ENCODE measurements at regions not wholly inside any gene's neighbourhood (a gene's known extent, or its start where the extent isn't known, plus 50 kb on each side); places are given as distances from the start of the nearest gene placed in this dataset.

DNA sequence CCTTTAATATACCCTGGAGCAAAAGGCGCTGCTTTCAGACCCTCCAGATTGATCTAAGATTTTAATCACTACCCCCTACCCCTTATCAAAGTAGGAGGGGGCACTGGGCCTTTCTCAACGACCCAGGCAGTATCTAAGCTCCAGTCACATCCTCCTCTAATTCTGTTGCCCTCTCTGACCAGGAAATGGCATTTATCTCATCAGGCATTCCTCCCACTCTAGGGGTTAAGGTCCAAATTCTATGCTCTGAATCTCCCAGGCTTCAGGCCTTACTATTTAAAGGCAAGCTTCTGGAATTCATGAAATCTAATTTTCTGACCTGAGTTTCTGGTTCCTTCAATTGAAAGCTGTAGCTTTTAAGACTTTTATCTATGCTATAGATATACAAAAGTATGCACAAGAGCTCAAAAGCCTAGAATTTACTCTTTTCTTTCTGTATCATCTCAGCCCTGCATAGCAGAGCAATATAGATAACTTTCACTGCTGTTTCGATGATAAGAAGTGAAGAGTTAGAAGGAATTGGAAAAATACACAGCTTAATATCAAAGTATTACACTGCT, 622.9 kb downstream of the RPS29 start:
- Histone ChIP-seq H3K4me1 (ENCODE audit: control insufficient read depth, insufficient read depth, low read length) (peaks cover 15% of the 10 kb centered on the region), H3K9me3 (ENCODE audit: control insufficient read depth, insufficient read depth, low read depth, low read length) (no peaks in the 10 kb centered on the region), H3K27ac (ENCODE audit: extremely low read depth, low read depth, low read length) (no peak overlapping the region), H3K4me3 (ENCODE audit: low read depth, low read length) (no peak overlapping the region), H3K36me3 (ENCODE audit: control insufficient read depth in 2 of 2, insufficient read depth in 1 of 2, low read length in 2 of 2) (no peaks in the 10 kb centered on the region)
- POLR2A ChIA-PET: no interaction called here
- CTCF ChIA-PET: no interaction called here
- TF ChIP-seq, protein P1, sequence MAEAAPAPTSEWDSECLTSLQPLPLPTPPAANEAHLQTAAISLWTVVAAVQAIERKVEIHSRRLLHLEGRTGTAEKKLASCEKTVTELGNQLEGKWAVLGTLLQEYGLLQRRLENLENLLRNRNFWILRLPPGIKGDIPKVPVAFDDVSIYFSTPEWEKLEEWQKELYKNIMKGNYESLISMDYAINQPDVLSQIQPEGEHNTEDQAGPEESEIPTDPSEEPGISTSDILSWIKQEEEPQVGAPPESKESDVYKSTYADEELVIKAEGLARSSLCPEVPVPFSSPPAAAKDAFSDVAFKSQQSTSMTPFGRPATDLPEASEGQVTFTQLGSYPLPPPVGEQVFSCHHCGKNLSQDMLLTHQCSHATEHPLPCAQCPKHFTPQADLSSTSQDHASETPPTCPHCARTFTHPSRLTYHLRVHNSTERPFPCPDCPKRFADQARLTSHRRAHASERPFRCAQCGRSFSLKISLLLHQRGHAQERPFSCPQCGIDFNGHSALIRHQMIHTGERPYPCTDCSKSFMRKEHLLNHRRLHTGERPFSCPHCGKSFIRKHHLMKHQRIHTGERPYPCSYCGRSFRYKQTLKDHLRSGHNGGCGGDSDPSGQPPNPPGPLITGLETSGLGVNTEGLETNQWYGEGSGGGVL (tag by site-specific recombination; IDR thresholded peaks at IDR 0.05): no peak
- TF ChIP-seq ZSCAN23 (tag by site-specific recombination; IDR thresholded peaks at IDR 0.05) (no peak), ZBTB1 (tag by site-specific recombination; IDR thresholded peaks at IDR 0.05) (no peak), ZNF138 (tag by site-specific recombination; IDR thresholded peaks at IDR 0.05; ENCODE audit: borderline replicate concordance) (no peak), IKZF3 (tag by site-specific recombination; IDR thresholded peaks at IDR 0.05) (no peak), PRDM1 (tag by site-specific recombination; IDR thresholded peaks at IDR 0.05) (no peak), ZNF23 (tag by site-specific recombination; IDR thresholded peaks at IDR 0.05; ENCODE audit: borderline replicate concordance) (no peak), ZNF174 (tag by site-specific recombination; IDR thresholded peaks at IDR 0.05) (no peak), HOXD13 (CRISPR knock-in tag; IDR thresholded peaks at IDR 0.05; ENCODE audit: borderline replicate concordance) (no peak), ZNF416 (tag by site-specific recombination; IDR thresholded peaks at IDR 0.05) (no peak), ZNF350 (tag by site-specific recombination; IDR thresholded peaks at IDR 0.05) (no peak), ZNF843 (tag by site-specific recombination; IDR thresholded peaks at IDR 0.05) (no peak), ZFP37 (tag by site-specific recombination; IDR thresholded peaks at IDR 0.05) (no peak), ZSCAN30 (tag by site-specific recombination; IDR thresholded peaks at IDR 0.05) (no peak), ZNF677 (tag by site-specific recombination; IDR thresholded peaks at IDR 0.05) (no peak), ZNF274 (IDR thresholded peaks at IDR 0.05; ENCODE audit: low read length) (no peak), ZNF274 (tag by site-specific recombination; IDR thresholded peaks at IDR 0.05; ENCODE audit: borderline replicate concordance) (no peak), ZNF548 (tag by site-specific recombination; IDR thresholded peaks at IDR 0.05) (no peak), ZNF658 (tag by site-specific recombination; IDR thresholded peaks at IDR 0.05) (no peak), KLF9 (tag by site-specific recombination; IDR thresholded peaks at IDR 0.05; ENCODE audit: low read depth) (no peak)
- TF ChIP-seq, protein P2, sequence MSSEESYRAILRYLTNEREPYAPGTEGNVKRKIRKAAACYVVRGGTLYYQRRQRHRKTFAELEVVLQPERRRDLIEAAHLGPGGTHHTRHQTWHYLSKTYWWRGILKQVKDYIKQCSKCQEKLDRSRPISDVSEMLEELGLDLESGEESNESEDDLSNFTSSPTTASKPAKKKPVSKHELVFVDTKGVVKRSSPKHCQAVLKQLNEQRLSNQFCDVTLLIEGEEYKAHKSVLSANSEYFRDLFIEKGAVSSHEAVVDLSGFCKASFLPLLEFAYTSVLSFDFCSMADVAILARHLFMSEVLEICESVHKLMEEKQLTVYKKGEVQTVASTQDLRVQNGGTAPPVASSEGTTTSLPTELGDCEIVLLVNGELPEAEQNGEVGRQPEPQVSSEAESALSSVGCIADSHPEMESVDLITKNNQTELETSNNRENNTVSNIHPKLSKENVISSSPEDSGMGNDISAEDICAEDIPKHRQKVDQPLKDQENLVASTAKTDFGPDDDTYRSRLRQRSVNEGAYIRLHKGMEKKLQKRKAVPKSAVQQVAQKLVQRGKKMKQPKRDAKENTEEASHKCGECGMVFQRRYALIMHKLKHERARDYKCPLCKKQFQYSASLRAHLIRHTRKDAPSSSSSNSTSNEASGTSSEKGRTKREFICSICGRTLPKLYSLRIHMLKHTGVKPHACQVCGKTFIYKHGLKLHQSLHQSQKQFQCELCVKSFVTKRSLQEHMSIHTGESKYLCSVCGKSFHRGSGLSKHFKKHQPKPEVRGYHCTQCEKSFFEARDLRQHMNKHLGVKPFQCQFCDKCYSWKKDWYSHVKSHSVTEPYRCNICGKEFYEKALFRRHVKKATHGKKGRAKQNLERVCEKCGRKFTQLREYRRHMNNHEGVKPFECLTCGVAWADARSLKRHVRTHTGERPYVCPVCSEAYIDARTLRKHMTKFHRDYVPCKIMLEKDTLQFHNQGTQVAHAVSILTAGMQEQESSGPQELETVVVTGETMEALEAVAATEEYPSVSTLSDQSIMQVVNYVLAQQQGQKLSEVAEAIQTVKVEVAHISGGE (tag by site-specific recombination; conservative IDR thresholded peaks at IDR 0.05; ENCODE audit: low read depth): no peak

GRCh38 chr14:48957486-48957885, 628.7 kb downstream of the RPS29 start:
- Histone ChIP-seq H3K27ac (ENCODE audit: extremely low read depth, low read depth, low read length) (no peak overlapping the region), H3K4me1 (ENCODE audit: control insufficient read depth, insufficient read depth, low read length) (peaks cover 3% of the 10 kb centered on the region; the same call in 1 of the 2 replicates), H3K36me3 (ENCODE audit: control insufficient read depth in 2 of 2, insufficient read depth in 1 of 2, low read length in 2 of 2) (no peaks in the 10 kb centered on the region), H3K4me3 (ENCODE audit: low read depth, low read length) (no peak overlapping the region), H3K9me3 (ENCODE audit: control insufficient read depth, insufficient read depth, low read depth, low read length) (no peaks in the 10 kb centered on the region)
- ChIA-PET CTCF (no interaction called here), POLR2A (no interaction called here)
- no peak for TF ChIP-seq ELK4 (IDR thresholded peaks at IDR 0.05; ENCODE audit: borderline replicate concordance, low read depth, low read length)
- TF ChIP-seq ZNF341 (tag by site-specific recombination; IDR thresholded peaks at IDR 0.05; ENCODE audit: low read depth): no peak
- TF ChIP-seq SP7 (tag by site-specific recombination; IDR thresholded peaks at IDR 0.05): no peak
- TF ChIP-seq, protein P3, sequence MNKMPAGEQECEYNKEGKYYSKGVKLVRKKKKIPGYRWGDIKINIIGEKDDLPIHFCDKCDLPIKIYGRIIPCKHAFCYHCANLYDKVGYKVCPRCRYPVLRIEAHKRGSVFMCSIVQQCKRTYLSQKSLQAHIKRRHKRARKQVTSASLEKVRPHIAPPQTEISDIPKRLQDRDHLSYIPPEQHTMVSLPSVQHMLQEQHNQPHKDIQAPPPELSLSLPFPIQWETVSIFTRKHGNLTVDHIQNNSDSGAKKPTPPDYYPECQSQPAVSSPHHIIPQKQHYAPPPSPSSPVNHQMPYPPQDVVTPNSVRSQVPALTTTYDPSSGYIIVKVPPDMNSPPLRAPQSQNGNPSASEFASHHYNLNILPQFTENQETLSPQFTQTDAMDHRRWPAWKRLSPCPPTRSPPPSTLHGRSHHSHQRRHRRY (tag by site-specific recombination; IDR thresholded peaks at IDR 0.05): no peak
- TF ChIP-seq RBAK (tag by site-specific recombination; IDR thresholded peaks at IDR 0.05): no peak
- no peak for TF ChIP-seq REPIN1 (tag by site-specific recombination; IDR thresholded peaks at IDR 0.05; ENCODE audit: low read depth)
- TF ChIP-seq ZNF211 (tag by site-specific recombination; IDR thresholded peaks at IDR 0.05; ENCODE audit: low read depth): no peak
- no peak for TF ChIP-seq ZNF596 (tag by site-specific recombination; IDR thresholded peaks at IDR 0.05)
- TF ChIP-seq HOXA7 (CRISPR knock-in tag; IDR thresholded peaks at IDR 0.05; ENCODE audit: borderline replicate concordance): no peak
- no peak for TF ChIP-seq ZNF404 (tag by site-specific recombination; IDR thresholded peaks at IDR 0.05)
